IMR-90 (cell line): ENCODE measurements at regions not wholly inside any gene's neighbourhood (a gene's known extent, or its start where the extent isn't known, plus 50 kb on each side); places are given as distances from the start of the nearest gene placed in this dataset.

ENCODE experiments used
- ATAC-seq: fragments of 200-7000 bp; cut with Tn5 transposase; 2 replicates; pipeline ENCODE4 v1.9.1; 2020; ENCODE audit warnings: low read depth, mild to moderate bottlenecking, moderate library complexity
- BruUV-seq: library from RNA; stranded (reverse); fragments of 400-500 nt; replicated peaks from 2 replicates; lab custom pipeline; 2021; lab: Mats Ljungman, UMichigan
- CTCF ChIA-PET: fragments of 300-600 bp; formaldehyde crosslinking; extraction: SDS; loops from one replicate; lab custom pipeline; 2021; ENCODE audit warnings: antibody characterized with exemption; lab: Yijun Ruan, JAX
- POLR2A ChIA-PET: fragments of 300-600 bp; sonication (Branson Sonifier 250); formaldehyde crosslinking; loops from one replicate; lab custom pipeline; 2022; ENCODE audit warnings: antibody characterized with exemption; ENCODE audit not compliant: unreplicated experiment; lab: Charles Lee
- DNase-seq: peaks from one replicate; pipeline ENCODE4 v3.0.0; 2013
- H2AFZ ChIP-seq: replicated peaks from 2 replicates; pipeline ENCODE3; 2013; ENCODE audit warnings: low read length, mild to moderate bottlenecking; ENCODE audit not compliant: poor library complexity
- H2AK5ac ChIP-seq: 2 replicates; pipeline ENCODE4 v1.6.1; 2013; ENCODE audit warnings: low read depth, low read length, inconsistent platforms
- H2AK9ac ChIP-seq: replicated peaks from 2 replicates; pipeline ENCODE3; 2013; ENCODE audit warnings: mild to moderate bottlenecking, low read depth, low read length, moderate library complexity; ENCODE audit not compliant: poor library complexity
- H2BK120ac ChIP-seq: 2 replicates; pipeline ENCODE4 v1.6.1; 2013; ENCODE audit warnings: low read depth, low read length, inconsistent platforms
- H2BK15ac ChIP-seq: 3 replicates; pipeline ENCODE4 v1.6.1; 2013; ENCODE audit warnings: low read depth, low read length, inconsistent platforms
- H2BK20ac ChIP-seq: 2 replicates; pipeline ENCODE4 v1.6.1; 2013; ENCODE audit warnings: low read depth, mild to moderate bottlenecking, inconsistent platforms, low read length, moderate library complexity
- H2BK5ac ChIP-seq: 2 replicates; pipeline ENCODE4 v1.6.1; 2013; ENCODE audit warnings: mild to moderate bottlenecking, low read depth, low read length, inconsistent platforms; ENCODE audit not compliant: poor library complexity, severe bottlenecking
- H3K14ac ChIP-seq: replicated peaks from 2 replicates; pipeline ENCODE4 v1.6.1; 2013; ENCODE audit warnings: low read depth, low read length, inconsistent platforms
- H3K18ac ChIP-seq: 2 replicates; pipeline ENCODE4 v1.6.1; 2013; ENCODE audit warnings: low read depth, low read length, control low read depth
- H3K23ac ChIP-seq: 2 replicates; pipeline ENCODE4 v1.6.1; 2013; ENCODE audit warnings: low read depth, low read length, inconsistent platforms
- H3K27ac ChIP-seq: 2 replicates; pipeline ENCODE4 v1.5.1; 2013; ENCODE audit warnings: mild to moderate bottlenecking, control low read depth, low read length; ENCODE audit not compliant: insufficient read depth
- H3K27me3 ChIP-seq: 2 replicates; pipeline ENCODE4 v1.6.1; 2013; ENCODE audit warnings: low read length; ENCODE audit not compliant: control insufficient read depth, insufficient read depth
- H3K36me3 ChIP-seq: 2 replicates; pipeline ENCODE4 v1.6.1; 2013; ENCODE audit warnings: low read length, mixed read lengths; ENCODE audit not compliant: control insufficient read depth, insufficient read depth
- H3K4ac ChIP-seq: 2 replicates; pipeline ENCODE4 v1.6.1; 2013; ENCODE audit warnings: low read depth, low read length, inconsistent platforms
- H3K4me1 ChIP-seq: 2 replicates; pipeline ENCODE4 v1.6.1; 2013; ENCODE audit warnings: low read length, mixed read lengths; ENCODE audit not compliant: control insufficient read depth, insufficient read depth
- H3K4me2 ChIP-seq: 2 replicates; pipeline ENCODE4 v1.6.1; 2013; ENCODE audit warnings: low read depth, mild to moderate bottlenecking, control low read depth, low read length, moderate library complexity
- H3K4me3 ChIP-seq: 2 replicates; pipeline ENCODE4 v1.5.1; 2013; ENCODE audit warnings: low read depth, mild to moderate bottlenecking, control low read depth, low read length, moderate library complexity; ENCODE audit not compliant: insufficient read depth
- H3K56ac ChIP-seq: 2 replicates; pipeline ENCODE4 v1.6.1; 2013; ENCODE audit warnings: low read length, inconsistent platforms; ENCODE audit not compliant: insufficient read depth; ENCODE audit errors: extremely low read depth
- H3K79me1 ChIP-seq, 2 experiments: 2 replicates each; pipeline ENCODE4 v1.6.1; 2013; ENCODE audit warnings: low read length in 2 of 2, inconsistent platforms in 1 of 2, low read depth in 1 of 2
- H3K9ac ChIP-seq: 2 replicates; pipeline ENCODE4 v1.6.1; 2013; ENCODE audit warnings: low read depth, low read length, control low read depth
- H3K9me1 ChIP-seq: 2 replicates; pipeline ENCODE4 v1.6.1; 2013; ENCODE audit warnings: low read length, inconsistent platforms; ENCODE audit not compliant: insufficient read depth
- H3K9me3 ChIP-seq: 2 replicates; pipeline ENCODE4 v1.6.1; 2013; ENCODE audit warnings: low read length; ENCODE audit not compliant: control insufficient read depth, insufficient read depth
- H4K20me1 ChIP-seq: 2 replicates; pipeline ENCODE4 v1.6.1; 2013; ENCODE audit warnings: low read length, inconsistent platforms; ENCODE audit not compliant: insufficient read depth
- H4K5ac ChIP-seq: 2 replicates; pipeline ENCODE4 v1.6.1; 2013; ENCODE audit warnings: mild to moderate bottlenecking, low read depth, low read length, control low read depth
- H4K8ac ChIP-seq, 2 experiments: 2 replicates each; pipeline ENCODE4 v1.6.1; 2013; ENCODE audit warnings: low read depth in 2 of 2, low read length in 2 of 2, control low read depth in 1 of 2, inconsistent platforms in 1 of 2
- H4K91ac ChIP-seq: 2 replicates; pipeline ENCODE4 v1.6.1; 2013; ENCODE audit warnings: low read depth, low read length, inconsistent platforms; ENCODE audit not compliant: insufficient read depth
- MAFK ChIP-seq: IDR thresholded peaks from 2 replicates; pipeline ENCODE4 v1.6.1; 2012; ENCODE audit warnings: low read depth, low read length, improper control_type of control experiment
- WGBS, 2 experiments: methylation state at CpG; one replicate each; pipeline versions ENCODE4 v1.1.5 to v1.1.7; 2013; ENCODE audit warnings: missing lambda C conversion rate in 2 of 2; ENCODE audit not compliant: insufficient read length in 1 of 2; ENCODE audit errors: extremely low coverage in 2 of 2; 5-methylcytosine and 5-hydroxymethylcytosine counted together
- dilution Hi-C: fragments of 300-500 bp; cut with HindIII; formaldehyde crosslinking; loops from one replicate; pipeline ENCODE4 v1.14.3; 2018; ENCODE audit warnings: low sequenced_read_pairs; ENCODE audit not compliant: unreplicated experiment
- in situ Hi-C: fragments of 300-500 bp; cut with MboI; formaldehyde crosslinking; loops from 3 replicates; pipeline ENCODE4 v1.14.3; 2019; ENCODE audit warnings: low sequenced_read_pairs, inconsistent platforms, mixed read lengths
- intact Hi-C: fragments of 100-400 bp; cut with micrococcal nuclease; formaldehyde crosslinking; loops from 2 replicates; pipeline ENCODE4 v1.10.0; 2022
- TF ChIP-seq, protein P1 (sequence below): fragments of 150-350 bp; IDR thresholded peaks from 2 replicates; pipeline ENCODE4 v1.6.1; 2017; ENCODE audit warnings: mild to moderate bottlenecking, antibody characterized with exemption, low read length, low read depth

DNA sequence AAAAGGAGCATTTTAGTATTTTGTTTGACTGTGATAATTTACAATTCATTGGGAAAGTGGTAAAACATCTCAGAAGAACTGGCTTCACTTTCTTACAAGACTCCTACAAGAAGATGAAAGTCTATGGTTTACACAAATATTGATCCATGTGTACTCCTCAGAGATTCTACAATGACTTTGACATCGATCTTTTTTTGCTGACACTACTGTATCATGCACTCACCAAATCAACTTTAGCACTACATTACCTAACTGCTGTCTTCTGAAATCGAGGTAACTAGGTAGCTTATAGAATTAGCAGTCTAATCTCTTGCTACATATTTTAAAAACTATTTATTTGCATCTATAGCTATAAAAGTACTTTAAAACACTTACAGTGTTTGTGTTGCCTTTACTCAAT, 757.6 kb downstream of the TBL1XR1 start:
- POLR2A ChIA-PET: no interaction called here
- H2AFZ ChIP-seq: no peak overlapping the region
- H2BK5ac ChIP-seq: no peak overlapping the region
- dilution Hi-C loops: no loop called here
- CTCF ChIA-PET: interaction anchor here (0.6 kb wide), 1 partner anchor 322 kb away, joined by 3 read pairs; no protein-coding TSS in a partner anchor
- TF ChIP-seq MAFK: peak; percentile 50; the same call in 1 of the 2 replicates
- TF ChIP-seq, protein P1, sequence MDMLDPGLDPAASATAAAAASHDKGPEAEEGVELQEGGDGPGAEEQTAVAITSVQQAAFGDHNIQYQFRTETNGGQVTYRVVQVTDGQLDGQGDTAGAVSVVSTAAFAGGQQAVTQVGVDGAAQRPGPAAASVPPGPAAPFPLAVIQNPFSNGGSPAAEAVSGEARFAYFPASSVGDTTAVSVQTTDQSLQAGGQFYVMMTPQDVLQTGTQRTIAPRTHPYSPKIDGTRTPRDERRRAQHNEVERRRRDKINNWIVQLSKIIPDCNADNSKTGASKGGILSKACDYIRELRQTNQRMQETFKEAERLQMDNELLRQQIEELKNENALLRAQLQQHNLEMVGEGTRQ: no peak
- in situ Hi-C loops: loop anchor here (25.0 kb wide), 1 partner anchor 1277 kb away; no protein-coding TSS in a partner anchor
- H3K27ac ChIP-seq: no peak overlapping the region
- DNase-seq (no peak), ATAC-seq (no peak)
- no peak overlapping the region for H2BK120ac ChIP-seq
- no peaks in the 10 kb centered on the region for H3K9me1 ChIP-seq
- no peak overlapping the region for H4K91ac ChIP-seq
- H3K9ac ChIP-seq: no peak overlapping the region
- H3K4me3 ChIP-seq: no peak overlapping the region
- no peak overlapping the region for H3K4me2 ChIP-seq
- no peaks in the 10 kb centered on the region for H3K27me3 ChIP-seq
- BruUV-seq: no TSS peak
- no peak overlapping the region for H3K56ac ChIP-seq
- no peak overlapping the region for H2BK20ac ChIP-seq
- H3K9me3 ChIP-seq: no peaks in the 10 kb centered on the region
- no peak overlapping the region for H3K18ac ChIP-seq
- no peak overlapping the region for H3K14ac ChIP-seq
- no CpG with 5 or more reads among the region's 2 CpGs for WGBS, 2 experiments
- no peak overlapping the region for H3K23ac ChIP-seq
- no peaks in the 10 kb centered on the region for H4K20me1 ChIP-seq
- no peaks in the 10 kb centered on the region for H3K79me1 ChIP-seq
- no peak overlapping the region for H4K5ac ChIP-seq
- H3K4me1 ChIP-seq: no peaks in the 10 kb centered on the region
- H3K36me3 ChIP-seq: no peaks in the 10 kb centered on the region
- intact Hi-C loops: no loop called here
- no peak overlapping the region for H4K8ac ChIP-seq
- H2AK9ac ChIP-seq: no peak overlapping the region
- H2AK5ac ChIP-seq: no peak overlapping the region
- no peak overlapping the region for H2BK15ac ChIP-seq
- no peak overlapping the region for H3K4ac ChIP-seq
